Neuron (in vitro differentiated cells): ENCODE measurements at regions not wholly inside any gene's neighbourhood (a gene's known extent, or its start where the extent isn't known, plus 50 kb on each side); places are given as distances from the start of the nearest gene placed in this dataset.
"Not testable (repeated sequence)": the region's sequence is repeated elsewhere in the genome, so short reads cannot be mapped to it uniquely, and the experiment has no call there.

Source experiments
- H2AFZ ChIP-seq: one replicate; pipeline ENCODE4 v1.6.1; 2013; ENCODE audit warnings: low read depth, mild to moderate bottlenecking, inconsistent platforms, low read length, moderate library complexity
- H3K27me3 ChIP-seq: one replicate; pipeline ENCODE4 v1.6.1; 2013; ENCODE audit warnings: low read length; ENCODE audit not compliant: insufficient read depth
- H3K36me3 ChIP-seq: one replicate; pipeline ENCODE4 v1.6.1; 2013; ENCODE audit warnings: low read length; ENCODE audit not compliant: insufficient read depth
- H3K4me1 ChIP-seq: one replicate; pipeline ENCODE4 v1.6.1; 2013; ENCODE audit warnings: low read length; ENCODE audit not compliant: insufficient read depth
- H3K4me3 ChIP-seq: 2 replicates; pipeline ENCODE4 v1.5.1; 2013; ENCODE audit warnings: mild to moderate bottlenecking, low read length, moderate library complexity
- H3K9me3 ChIP-seq: one replicate; pipeline ENCODE4 v1.6.1; 2013; ENCODE audit warnings: low read length

DNA sequence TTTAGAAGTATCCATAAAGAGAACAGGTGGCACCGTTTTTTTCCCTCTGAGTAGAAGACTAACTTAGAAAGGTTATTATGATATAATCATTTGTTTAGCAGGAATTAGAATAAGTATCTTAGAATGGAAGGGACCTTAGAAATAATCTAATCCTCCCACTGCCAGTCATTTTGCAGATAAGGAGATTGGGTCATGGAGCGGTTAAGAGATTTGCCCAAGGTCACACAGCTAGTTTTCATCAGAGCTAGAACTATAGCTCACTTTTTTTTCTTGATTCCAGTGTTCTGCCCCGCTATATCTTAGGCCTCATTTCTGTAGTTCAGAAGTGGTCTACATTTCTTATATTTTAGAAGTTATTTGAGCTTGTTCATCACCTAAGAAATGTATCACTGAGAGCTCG lies 139.6 kb downstream of the PRL start:
- peaks cover 8% of the 10 kb centered on the region for H3K36me3 ChIP-seq
- H3K9me3 ChIP-seq, result peaks cover 7% of the 10 kb centered on the region
- no peaks in the 10 kb centered on the region for H3K27me3 ChIP-seq
- no peak overlapping the region for H3K4me3 ChIP-seq
- H3K4me1 ChIP-seq, result peaks cover 16% of the 10 kb centered on the region
- H2AFZ ChIP-seq, result no peak overlapping the region

DNA sequence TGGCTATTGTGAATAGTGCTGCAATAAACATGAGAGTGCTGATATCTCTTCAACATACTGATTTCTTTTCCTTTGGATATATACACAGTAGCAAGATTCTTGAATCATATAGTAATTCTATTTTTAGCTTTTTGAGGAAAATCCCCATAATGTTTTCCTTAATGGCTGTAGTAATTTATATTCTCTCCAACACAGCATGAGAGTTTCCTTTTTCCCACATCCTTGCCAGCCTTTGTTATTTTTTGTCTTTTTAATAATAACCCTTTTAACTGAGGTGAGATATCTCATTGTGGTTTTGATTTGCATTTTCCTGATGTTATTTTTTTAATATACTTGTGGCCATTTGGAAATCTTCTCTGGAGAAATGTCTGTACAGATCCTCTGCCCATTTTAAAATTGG lies 132.6 kb downstream of the PRL start:
- peaks cover 4% of the 10 kb centered on the region for H3K9me3 ChIP-seq
- no peaks in the 10 kb centered on the region for H3K4me1 ChIP-seq
- no peak overlapping the region for H2AFZ ChIP-seq
- peaks cover 5% of the 10 kb centered on the region for H3K36me3 ChIP-seq
- H3K4me3 ChIP-seq, result no peak overlapping the region
- H3K27me3 ChIP-seq, result no peaks in the 10 kb centered on the region

DNA sequence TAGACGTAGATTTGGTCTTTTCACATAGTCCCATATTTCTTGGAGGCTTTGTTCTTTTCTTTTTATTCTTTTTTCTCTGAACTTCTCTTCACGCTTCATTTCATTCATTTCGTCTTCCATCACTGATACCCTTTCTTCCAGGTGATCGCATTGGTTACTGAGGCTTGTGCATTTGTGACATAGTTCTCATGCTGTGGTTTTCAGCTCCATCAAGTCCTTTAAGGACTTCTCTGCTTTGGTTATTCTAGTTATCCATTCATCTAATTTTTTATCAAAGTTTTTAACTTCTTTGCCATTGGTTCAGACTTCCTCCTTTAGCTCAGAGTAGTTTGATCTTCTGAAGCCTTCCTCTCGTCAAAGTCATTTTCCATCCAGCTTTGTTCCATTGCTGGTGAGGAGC lies 125.8 kb downstream of the PRL start:
- H3K27me3 ChIP-seq, H3K4me3 ChIP-seq, H3K36me3 ChIP-seq, H2AFZ ChIP-seq, H3K4me1 ChIP-seq: not testable (repeated sequence)
- peaks cover 25% of the 10 kb centered on the region for H3K9me3 ChIP-seq

DNA sequence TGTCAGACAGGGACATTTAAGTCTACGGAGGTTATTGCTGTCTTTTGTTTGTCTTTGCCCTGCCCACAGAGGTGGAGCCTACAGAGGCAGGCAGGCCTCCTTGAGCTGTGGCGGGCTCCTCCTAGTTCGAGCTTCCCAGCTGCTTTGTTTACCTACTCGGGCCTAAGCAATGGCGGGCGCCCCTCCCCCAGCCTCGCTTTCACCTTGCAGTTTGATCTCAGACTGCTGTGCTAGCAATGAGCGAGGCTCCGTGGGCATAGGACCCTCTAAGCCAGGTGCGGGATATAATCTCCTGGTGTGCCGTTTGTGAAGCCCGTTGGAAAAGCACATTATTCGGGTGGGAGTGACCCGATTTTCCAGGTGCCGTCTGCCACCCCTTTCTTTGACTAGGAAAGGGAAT lies 125.0 kb downstream of the PRL start:
- not testable (repeated sequence) for H3K4me1 ChIP-seq, H3K4me3 ChIP-seq, H3K36me3 ChIP-seq, H3K27me3 ChIP-seq, H2AFZ ChIP-seq
- H3K9me3 ChIP-seq, result peaks cover 25% of the 10 kb centered on the region

DNA sequence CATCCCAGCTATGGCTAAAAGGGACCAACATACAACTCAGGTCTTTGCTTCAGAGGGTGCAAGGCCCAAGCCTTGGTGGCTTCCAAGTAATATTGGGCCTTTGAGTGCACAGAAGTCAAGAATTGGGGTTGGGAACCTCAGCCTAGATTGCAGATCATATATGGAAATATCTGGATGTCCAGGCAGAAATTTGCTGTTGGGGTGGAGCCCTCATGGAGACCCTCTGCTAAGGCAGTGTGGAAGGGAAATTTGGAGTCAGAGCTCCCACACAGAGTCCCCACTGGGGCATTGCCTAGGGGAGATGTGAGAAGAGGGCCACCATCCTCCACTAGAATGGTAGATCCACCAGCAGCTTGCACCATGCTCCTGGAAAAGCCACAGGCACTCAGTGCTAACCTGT lies 123.5 kb downstream of the PRL start:
- no peaks in the 10 kb centered on the region for H3K4me1 ChIP-seq
- peaks cover 25% of the 10 kb centered on the region for H3K9me3 ChIP-seq
- no peaks in the 10 kb centered on the region for H3K27me3 ChIP-seq
- H3K36me3 ChIP-seq, result peaks cover 2% of the 10 kb centered on the region
- no peak overlapping the region for H3K4me3 ChIP-seq
- no peak overlapping the region for H2AFZ ChIP-seq

DNA sequence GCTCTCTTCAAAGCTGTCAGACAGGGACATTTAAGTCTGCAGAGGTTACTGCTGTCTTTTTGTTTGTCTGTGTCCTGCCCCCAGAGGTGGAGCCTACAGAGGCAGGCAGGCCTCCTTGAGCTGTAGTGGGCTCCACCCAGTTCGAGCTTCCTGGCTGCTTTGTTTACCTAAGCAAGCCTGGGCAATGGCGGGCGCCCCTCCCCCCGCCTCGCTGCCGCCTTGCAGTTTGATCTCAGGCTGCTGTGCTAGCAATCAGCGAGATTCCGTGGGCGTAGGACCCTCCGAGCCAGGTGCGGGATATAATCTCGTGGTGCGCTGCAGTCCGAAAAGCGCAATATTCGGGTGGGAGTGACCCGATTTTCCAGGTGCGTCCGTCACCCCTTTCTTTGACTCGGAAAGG lies 116.6 kb downstream of the PRL start:
- H3K4me1 ChIP-seq, H3K4me3 ChIP-seq, H3K36me3 ChIP-seq, H3K27me3 ChIP-seq, H2AFZ ChIP-seq: not testable (repeated sequence)
- H3K9me3 ChIP-seq, result peaks cover 13% of the 10 kb centered on the region

DNA sequence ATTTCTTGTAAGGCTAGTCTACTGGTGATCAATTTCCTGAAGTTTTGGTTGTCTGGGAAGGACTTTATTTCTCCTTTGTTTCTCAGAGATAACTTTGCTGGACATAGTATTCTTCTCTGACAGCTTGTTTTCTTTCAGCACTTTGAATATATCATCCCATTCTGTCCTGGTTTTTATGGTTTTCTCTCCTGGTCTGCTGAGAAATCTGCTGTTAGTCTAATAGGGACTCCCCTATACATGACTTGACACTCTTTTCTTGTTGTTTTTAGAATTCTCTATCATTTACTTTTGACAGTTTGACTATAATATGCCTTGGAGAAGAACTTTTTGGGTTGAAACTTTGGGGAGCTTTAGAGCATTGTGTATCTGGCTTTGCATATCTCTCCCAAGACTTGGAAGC lies 112.5 kb downstream of the PRL start:
- Histone ChIP-seq H3K9me3 (peaks cover 15% of the 10 kb centered on the region), H3K4me1 (no peaks in the 10 kb centered on the region), H3K27me3 (no peaks in the 10 kb centered on the region), H3K4me3 (no peak overlapping the region), H3K36me3 (peaks cover 3% of the 10 kb centered on the region), H2AFZ (no peak overlapping the region)

DNA sequence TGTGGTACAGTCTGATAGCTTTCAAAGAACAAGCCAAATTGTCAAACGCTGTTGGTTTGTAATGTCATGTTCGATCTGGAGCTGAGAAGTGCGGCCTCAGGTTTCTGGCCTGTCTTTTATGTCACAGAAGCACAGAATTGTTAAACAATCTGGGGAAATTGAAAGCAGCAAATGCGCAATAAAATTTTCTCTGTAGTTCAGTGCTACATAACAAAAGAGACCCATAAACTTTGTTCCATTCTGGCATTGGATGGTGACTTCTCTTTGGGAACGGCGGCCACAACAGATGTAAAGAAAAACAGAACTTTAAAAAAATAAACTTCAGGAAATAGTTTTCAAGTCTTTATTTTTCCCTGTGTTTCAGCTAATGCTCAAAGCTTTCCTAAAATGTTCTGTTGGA lies 106.9 kb downstream of the PRL start:
- H3K36me3 ChIP-seq, result peaks cover 14% of the 10 kb centered on the region

DNA sequence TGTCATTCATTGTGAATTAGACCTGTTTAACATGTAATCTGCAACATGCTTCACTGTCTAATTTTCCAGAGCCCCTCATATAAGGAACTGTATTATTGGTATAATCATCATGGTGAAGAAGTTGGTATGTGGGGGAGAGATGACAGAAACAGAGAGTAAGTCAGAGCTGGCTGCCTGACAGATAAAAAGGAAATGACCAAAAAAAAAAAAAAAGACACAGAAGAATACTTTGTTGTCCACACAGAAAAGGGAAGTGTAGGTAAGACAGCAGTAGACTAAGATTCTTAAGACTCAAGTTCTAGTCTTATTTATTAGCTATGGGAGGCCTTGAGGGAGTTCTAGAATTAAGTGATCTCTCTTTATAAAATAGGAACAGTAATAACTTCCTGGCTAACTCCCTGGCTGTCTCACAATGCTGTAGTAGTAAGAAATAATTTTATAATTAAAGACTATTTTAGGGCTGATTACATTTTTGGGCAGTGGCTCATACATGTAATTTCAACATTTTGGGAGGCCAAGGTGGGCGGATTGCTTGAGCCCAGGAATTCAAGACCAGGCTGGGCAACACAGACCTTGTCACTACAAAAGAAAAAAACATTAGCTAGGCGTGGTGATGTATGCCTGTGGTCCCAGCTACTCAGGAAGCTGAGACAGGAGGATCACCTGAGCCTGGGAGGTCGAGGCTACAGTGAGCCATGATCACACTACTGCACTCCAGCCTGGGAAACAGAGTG lies 102.5 kb downstream of the PRL start:
- Histone ChIP-seq H3K4me3 (no peak overlapping the region), H2AFZ (no peak overlapping the region), H3K9me3 (peaks cover 2% of the 10 kb centered on the region), H3K36me3 (peaks cover 14% of the 10 kb centered on the region), H3K27me3 (no peaks in the 10 kb centered on the region), H3K4me1 (peaks cover 5% of the 10 kb centered on the region)

More for the DNA sequence above, 106.9 kb downstream of the PRL start:
- H3K4me3 ChIP-seq, result no peak overlapping the region
- no peak overlapping the region for H2AFZ ChIP-seq
- no peaks in the 10 kb centered on the region for H3K27me3 ChIP-seq
- peaks cover 3% of the 10 kb centered on the region for H3K9me3 ChIP-seq
- peaks cover 5% of the 10 kb centered on the region for H3K4me1 ChIP-seq

DNA sequence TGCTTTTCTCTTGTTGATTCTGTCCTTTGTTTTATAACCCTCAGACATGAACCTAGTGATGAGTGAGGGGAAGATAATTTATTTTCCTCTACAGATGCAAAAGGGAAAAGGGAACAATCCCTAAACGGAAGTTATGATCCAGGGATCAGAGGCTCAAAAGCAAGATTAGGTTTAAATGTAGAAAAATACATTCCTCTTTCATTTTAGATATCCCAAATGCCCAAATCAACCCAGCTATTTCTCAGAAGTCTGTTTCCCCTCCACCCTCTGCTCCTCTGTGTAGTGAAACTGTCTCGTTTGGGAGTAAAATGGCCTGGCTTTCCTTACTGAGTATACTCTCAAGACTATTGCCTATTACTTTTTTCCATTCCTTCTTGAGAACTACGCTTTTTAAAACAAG lies 97.1 kb downstream of the PRL start:
- Histone ChIP-seq H2AFZ (no peak overlapping the region), H3K27me3 (no peaks in the 10 kb centered on the region)

DNA sequence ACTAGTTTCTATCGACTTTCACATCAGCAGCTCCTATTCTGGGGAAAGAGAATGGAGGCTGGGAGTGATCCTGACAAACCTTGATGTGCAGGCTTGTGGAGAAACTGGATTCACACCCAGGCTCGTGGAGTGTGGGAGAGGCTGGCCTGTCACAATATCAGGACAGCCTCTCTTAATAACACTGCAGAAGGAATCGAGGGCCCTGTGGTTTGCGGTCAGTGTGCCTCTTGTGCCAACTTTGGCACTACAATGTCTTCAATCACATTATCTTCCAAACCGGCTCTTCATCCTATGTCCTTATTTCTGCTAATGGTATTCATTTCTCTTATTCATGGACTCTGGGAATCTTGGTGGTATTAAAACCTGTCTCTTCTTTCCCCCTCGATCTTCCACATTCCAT lies 92.7 kb downstream of the PRL start:
- Histone ChIP-seq H3K4me1 (no peaks in the 10 kb centered on the region), H3K9me3 (peaks cover 2% of the 10 kb centered on the region), H3K4me3 (no peak overlapping the region), H3K27me3 (no peaks in the 10 kb centered on the region), H2AFZ (no peak overlapping the region), H3K36me3 (no peaks in the 10 kb centered on the region)

More for the DNA sequence above, 97.1 kb downstream of the PRL start:
- Histone ChIP-seq H3K36me3 (no peaks in the 10 kb centered on the region), H3K4me1 (no peaks in the 10 kb centered on the region), H3K9me3 (peaks cover 2% of the 10 kb centered on the region), H3K4me3 (no peak overlapping the region)

DNA sequence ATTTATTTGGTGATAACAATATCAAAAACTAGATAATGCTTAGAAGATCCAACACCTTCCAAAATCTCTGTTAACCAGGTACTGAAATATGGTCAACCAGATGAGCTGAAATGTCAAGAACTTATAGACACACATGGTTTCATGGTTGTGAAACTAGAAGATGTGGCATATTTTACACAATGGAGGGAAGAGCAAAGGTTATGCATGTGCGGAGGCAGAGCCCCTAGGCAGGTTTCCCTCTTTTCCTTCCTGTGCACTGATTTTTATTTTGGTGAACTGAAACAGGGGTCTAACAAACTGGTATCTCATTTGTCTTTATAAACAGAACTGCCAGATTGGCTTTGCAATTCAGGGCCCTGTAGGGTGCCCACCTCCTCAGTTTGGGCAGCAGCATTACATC lies 91.6 kb downstream of the PRL start:
- Histone ChIP-seq H3K27me3 (no peaks in the 10 kb centered on the region), H3K9me3 (peaks cover 2% of the 10 kb centered on the region), H3K4me1 (no peaks in the 10 kb centered on the region), H3K36me3 (no peaks in the 10 kb centered on the region), H2AFZ (no peak overlapping the region), H3K4me3 (no peak overlapping the region)

DNA sequence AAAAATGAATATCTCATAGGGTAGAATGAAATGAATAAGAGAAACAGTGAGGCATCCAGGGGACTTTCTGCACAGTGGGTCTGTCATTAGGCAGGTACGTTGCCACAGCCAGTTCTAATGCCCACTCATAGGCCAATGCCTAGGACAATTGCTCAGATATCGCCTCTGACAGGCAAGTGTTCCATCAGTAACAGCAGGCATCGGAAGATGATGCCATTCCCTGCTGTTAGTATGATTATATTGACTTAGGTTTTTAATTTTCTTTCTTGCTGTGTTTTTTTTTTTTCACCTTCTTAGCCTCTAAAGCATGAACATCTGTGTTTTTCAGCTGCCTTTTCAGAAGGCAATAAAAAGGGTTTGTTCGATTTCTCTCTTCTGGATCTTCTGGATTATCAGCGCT lies 90.7 kb downstream of the PRL start:
- no peaks in the 10 kb centered on the region for H3K4me1 ChIP-seq
- peaks cover 2% of the 10 kb centered on the region for H3K9me3 ChIP-seq
- H3K4me3 ChIP-seq, result no peak overlapping the region
- H2AFZ ChIP-seq, result no peak overlapping the region
- no peaks in the 10 kb centered on the region for H3K36me3 ChIP-seq
- no peaks in the 10 kb centered on the region for H3K27me3 ChIP-seq

DNA sequence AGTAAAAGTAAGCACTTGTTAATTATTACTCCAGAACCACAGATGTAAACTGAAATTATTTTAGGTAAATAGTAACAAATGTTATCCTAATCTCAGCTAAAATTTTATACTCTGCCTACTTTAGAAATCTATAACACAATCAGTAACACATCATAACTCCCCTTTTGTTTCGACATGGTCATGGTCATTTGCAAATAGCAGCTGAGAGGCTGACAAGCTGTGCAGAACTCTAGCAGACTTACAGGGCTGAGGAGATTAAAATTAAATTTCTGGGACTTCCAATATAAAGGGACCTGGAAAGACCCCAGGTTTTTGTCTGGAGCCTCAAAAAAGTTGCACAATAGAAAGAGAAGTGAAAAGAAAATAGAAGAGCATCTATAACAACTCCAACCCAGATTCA lies 88.8 kb downstream of the PRL start:
- Histone ChIP-seq H3K4me3 (no peak overlapping the region), H2AFZ (no peak overlapping the region), H3K4me1 (no peaks in the 10 kb centered on the region), H3K27me3 (no peaks in the 10 kb centered on the region), H3K9me3 (peaks cover 2% of the 10 kb centered on the region), H3K36me3 (no peaks in the 10 kb centered on the region)
